CD4-positive, alpha-beta T cell (primary cell): ENCODE measurements at regions not wholly inside any gene's neighbourhood (a gene's known extent, or its start where the extent isn't known, plus 50 kb on each side); places are given as distances from the start of the nearest gene placed in this dataset.
"Not testable (repeated sequence)": the region's sequence is repeated elsewhere in the genome, so short reads cannot be mapped to it uniquely, and the experiment has no call there.

Source experiments
- ATAC-seq: fragments of 200-7000 bp; cut with Tn5 transposase; one replicate; pipeline ENCODE4 v1.10.0; 2022; ENCODE audit warnings: mild to moderate bottlenecking; ENCODE audit not compliant: poor library complexity
- CTCF ChIA-PET: fragments of 350-600 bp; sonication (Branson Sonifier 250); formaldehyde crosslinking; loops from one replicate; lab custom pipeline; 2021; ENCODE audit warnings: antibody characterized with exemption, inconsistent platforms; lab: Charles Lee
- POLR2A ChIA-PET: fragments of 350-600 bp; sonication (Branson Sonifier 250); formaldehyde crosslinking; loops from one replicate; lab custom pipeline; 2021; ENCODE audit warnings: antibody characterized with exemption, inconsistent platforms; lab: Charles Lee
- DNase-seq, 14 experiments: peaks; one replicate each; pipeline ENCODE4 v3.0.0-alpha.2; 2013 to 2020; ENCODE audit warnings: mixed read lengths in 2 of 14
- H3K27ac ChIP-seq, 2 donors: one replicate each; pipeline versions ENCODE4 v1.5.1 to v1.7.0; 2013; ENCODE audit warnings: low read length in 2 of 2, low read depth in 1 of 2, mild to moderate bottlenecking in 1 of 2
- H3K27me3 ChIP-seq, 2 experiments: 1 replicate in 1 of 2; 2 replicates in 1 of 2; pipeline versions ENCODE4 v1.6.1 to v1.7.0; 2013; ENCODE audit warnings: low read length in 2 of 2, control low read depth in 1 of 2, mild to moderate bottlenecking in 1 of 2, moderate library complexity in 1 of 2; ENCODE audit not compliant: insufficient read depth in 2 of 2, control insufficient read depth in 1 of 2
- H3K36me3 ChIP-seq: one replicate; pipeline ENCODE4 v1.6.1; 2013; ENCODE audit warnings: low read length, control low read depth; ENCODE audit not compliant: insufficient read depth
- H3K4me1 ChIP-seq: one replicate; pipeline ENCODE4 v1.6.1; 2013; ENCODE audit warnings: low read length, control low read depth; ENCODE audit not compliant: insufficient read depth
- H3K4me3 ChIP-seq: one replicate; pipeline ENCODE4 v1.5.1; 2013; ENCODE audit warnings: mild to moderate bottlenecking, low read length, moderate library complexity
- H3K9me3 ChIP-seq, 2 experiments: 1 replicate in 1 of 2; 2 replicates in 1 of 2; pipeline versions ENCODE4 v1.6.1 to v1.7.0; 2013; ENCODE audit warnings: low read length in 2 of 2, mild to moderate bottlenecking in 2 of 2, control low read depth in 1 of 2, moderate library complexity in 1 of 2; ENCODE audit not compliant: control insufficient read depth in 1 of 2, insufficient read depth in 1 of 2
- H3K27ac Mint-ChIP-seq: one replicate; pipeline ENCODE4 v1.8.0; 2020; ENCODE audit warnings: mixed read lengths
- H3K27me3 Mint-ChIP-seq: one replicate; pipeline ENCODE4 v1.8.0; 2021; ENCODE audit warnings: mixed read lengths
- H3K36me3 Mint-ChIP-seq: one replicate; pipeline ENCODE4 v1.8.0; 2021; ENCODE audit warnings: low read depth, mixed read lengths
- H3K4me1 Mint-ChIP-seq: one replicate; pipeline ENCODE4 v1.8.0; 2021; ENCODE audit warnings: low read depth, mixed read lengths
- H3K4me3 Mint-ChIP-seq: one replicate; pipeline ENCODE4 v1.8.0; 2020; ENCODE audit warnings: mild to moderate bottlenecking, mixed read lengths
- H3K9me3 Mint-ChIP-seq: one replicate; pipeline ENCODE4 v1.8.0; 2020; ENCODE audit warnings: mixed read lengths
- intact Hi-C, 2 experiments: fragments of 100-400 bp; cut with DNase I in 1 of 2; cut with micrococcal nuclease in 1 of 2; formaldehyde crosslinking; loops; one replicate each; pipeline versions ENCODE4 v1.15.1 to v1.9.0; 2023 to 2025; cut with DNase I, micrococcal nuclease
- TF ChIP-seq, protein P1 (sequence below): fragments of 200-600 bp; IDR thresholded peaks from one replicate; pipeline ENCODE4 v1.8.0; 2022; ENCODE audit warnings: antibody characterized with exemption, mild to moderate bottlenecking

DNA sequence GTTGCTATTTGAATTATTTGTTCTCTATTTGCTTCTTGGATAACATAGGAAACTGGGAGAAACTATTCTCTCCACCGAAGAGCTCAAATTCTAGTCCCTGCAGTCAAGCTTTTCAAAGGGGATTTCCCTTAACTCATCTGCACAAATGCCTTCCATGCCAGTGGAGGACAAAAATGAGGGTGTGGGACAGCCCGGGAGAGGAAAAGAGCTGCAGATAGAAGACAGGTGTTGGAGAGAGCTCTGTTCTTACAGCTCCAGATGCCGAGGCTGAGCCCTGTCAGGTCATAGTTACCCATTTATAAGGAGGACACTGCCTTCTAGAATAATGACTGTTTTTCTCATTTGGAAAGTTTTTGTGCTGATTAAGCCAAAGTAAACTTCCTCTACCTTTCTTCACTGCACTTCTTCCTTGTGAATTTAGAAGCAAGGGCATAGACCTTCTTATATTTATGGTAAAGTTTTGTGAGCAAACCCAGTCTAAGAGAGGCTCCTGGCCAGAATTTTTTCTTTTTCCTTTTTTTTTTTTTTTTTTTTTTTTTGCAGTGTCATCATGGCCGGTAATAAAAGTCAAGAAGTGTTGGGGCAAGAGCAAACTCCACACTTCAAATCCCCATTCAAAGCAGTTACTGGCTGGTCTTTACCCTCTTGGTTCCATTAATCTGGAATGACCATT is 177.2 kb downstream of the ABCC12 start:
- peaks cover 13% of the 10 kb centered on the region for H3K27me3 Mint-ChIP-seq
- ATAC-seq = no peak
- TF ChIP-seq, protein P1, sequence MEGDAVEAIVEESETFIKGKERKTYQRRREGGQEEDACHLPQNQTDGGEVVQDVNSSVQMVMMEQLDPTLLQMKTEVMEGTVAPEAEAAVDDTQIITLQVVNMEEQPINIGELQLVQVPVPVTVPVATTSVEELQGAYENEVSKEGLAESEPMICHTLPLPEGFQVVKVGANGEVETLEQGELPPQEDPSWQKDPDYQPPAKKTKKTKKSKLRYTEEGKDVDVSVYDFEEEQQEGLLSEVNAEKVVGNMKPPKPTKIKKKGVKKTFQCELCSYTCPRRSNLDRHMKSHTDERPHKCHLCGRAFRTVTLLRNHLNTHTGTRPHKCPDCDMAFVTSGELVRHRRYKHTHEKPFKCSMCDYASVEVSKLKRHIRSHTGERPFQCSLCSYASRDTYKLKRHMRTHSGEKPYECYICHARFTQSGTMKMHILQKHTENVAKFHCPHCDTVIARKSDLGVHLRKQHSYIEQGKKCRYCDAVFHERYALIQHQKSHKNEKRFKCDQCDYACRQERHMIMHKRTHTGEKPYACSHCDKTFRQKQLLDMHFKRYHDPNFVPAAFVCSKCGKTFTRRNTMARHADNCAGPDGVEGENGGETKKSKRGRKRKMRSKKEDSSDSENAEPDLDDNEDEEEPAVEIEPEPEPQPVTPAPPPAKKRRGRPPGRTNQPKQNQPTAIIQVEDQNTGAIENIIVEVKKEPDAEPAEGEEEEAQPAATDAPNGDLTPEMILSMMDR = no peak
- H3K9me3 ChIP-seq = no peaks in the 10 kb centered on the region
- intact Hi-C loops = no loop called here
- CTCF ChIA-PET = interaction anchor here (1.4 kb wide), 1 partner anchor 13 kb away, joined by 3 read pairs; no protein-coding TSS in a partner anchor
- H3K36me3 ChIP-seq = no peaks in the 10 kb centered on the region
- H3K27me3 ChIP-seq = no peaks in the 10 kb centered on the region
- H3K4me3 ChIP-seq = no peak overlapping the region
- no peak for DNase-seq
- H3K9me3 Mint-ChIP-seq = no peaks in the 10 kb centered on the region
- H3K36me3 Mint-ChIP-seq = no peaks in the 10 kb centered on the region
- POLR2A ChIA-PET = no interaction called here
- no peak overlapping the region for H3K27ac Mint-ChIP-seq
- H3K27ac ChIP-seq = no peak overlapping the region
- H3K4me3 Mint-ChIP-seq = no peak overlapping the region
- no peaks in the 10 kb centered on the region for H3K4me1 Mint-ChIP-seq
- H3K4me1 ChIP-seq = no peaks in the 10 kb centered on the region

DNA sequence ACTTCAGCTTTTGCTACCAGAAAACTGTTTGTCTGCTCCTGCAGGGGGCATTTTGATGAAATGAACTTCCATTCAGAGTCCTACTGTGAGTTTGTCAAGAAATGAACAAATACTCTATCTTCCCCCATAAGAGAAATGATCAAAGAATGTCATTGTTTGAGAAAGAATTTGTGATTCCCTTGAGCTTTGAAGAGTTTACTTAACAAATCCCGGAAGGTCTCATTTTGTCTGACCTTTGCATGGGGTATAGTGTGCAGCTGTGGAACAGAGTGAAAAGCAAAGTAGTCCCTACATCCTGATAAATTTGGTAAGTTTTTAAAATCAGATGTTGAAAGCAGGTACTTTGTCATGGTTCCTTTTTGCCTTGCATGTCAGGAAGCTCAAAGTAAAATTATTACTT is 178.0 kb downstream of the ABCC12 start:
- Histone ChIP-seq H3K9me3 (no peaks in the 10 kb centered on the region), H3K36me3 (no peaks in the 10 kb centered on the region), H3K27me3 (no peaks in the 10 kb centered on the region), H3K4me1 (no peaks in the 10 kb centered on the region), H3K4me3 (no peak overlapping the region), H3K27ac (no peak overlapping the region)
- Mint-ChIP-seq H3K4me1 (no peaks in the 10 kb centered on the region), H3K27me3 (peaks cover 5% of the 10 kb centered on the region), H3K4me3 (no peak overlapping the region), H3K27ac (no peak overlapping the region), H3K36me3 (no peaks in the 10 kb centered on the region), H3K9me3 (no peaks in the 10 kb centered on the region)
- POLR2A ChIA-PET = no interaction called here
- CTCF ChIA-PET = interaction anchor here (1.4 kb wide), 1 partner anchor 12 kb away, joined by 3 read pairs; no protein-coding TSS in a partner anchor
- no peak for DNase-seq
- TF ChIP-seq, protein P1 = no peak
- ATAC-seq = no peak
- intact Hi-C loops = no loop called here

DNA sequence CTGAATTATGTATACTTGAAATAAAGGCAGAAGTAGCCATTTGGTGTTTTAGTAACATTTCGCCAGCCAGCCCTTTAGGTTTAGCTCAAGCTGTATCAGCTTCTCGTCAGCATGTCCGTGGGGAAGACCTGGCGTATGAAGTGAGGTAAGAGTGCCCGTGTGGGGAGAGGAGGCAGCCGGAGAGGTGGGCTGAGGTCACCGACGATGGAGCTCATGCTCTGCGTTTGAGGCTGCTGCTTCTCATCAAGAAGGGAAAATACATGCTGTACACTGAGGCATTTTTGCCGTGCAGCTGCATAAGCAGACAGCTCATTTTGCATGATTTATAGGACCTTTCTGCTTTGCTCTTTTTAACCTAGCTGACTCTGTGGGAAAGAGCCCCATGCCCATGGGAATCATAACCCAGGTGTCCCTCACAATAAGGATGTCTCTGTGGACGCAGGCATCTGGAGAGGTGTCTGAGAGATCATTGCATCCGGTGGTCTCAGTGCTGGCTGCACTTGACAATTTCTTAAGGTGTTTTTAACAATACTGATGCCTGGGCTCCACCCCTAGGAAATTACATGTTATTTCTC is 179.1 kb downstream of the ABCC12 start:
- no peaks in the 10 kb centered on the region for H3K36me3 Mint-ChIP-seq
- TF ChIP-seq, protein P1 = no peak
- Histone ChIP-seq H3K4me3 (no peak overlapping the region), H3K27me3 (no peaks in the 10 kb centered on the region), H3K9me3 (no peaks in the 10 kb centered on the region), H3K4me1 (no peaks in the 10 kb centered on the region), H3K27ac (no peak overlapping the region), H3K36me3 (no peaks in the 10 kb centered on the region)
- POLR2A ChIA-PET = no interaction called here
- H3K9me3 Mint-ChIP-seq = no peaks in the 10 kb centered on the region
- no peaks in the 10 kb centered on the region for H3K4me1 Mint-ChIP-seq
- CTCF ChIA-PET = interaction anchor here (1.4 kb wide), 1 partner anchor 11 kb away, joined by 3 read pairs; no protein-coding TSS in a partner anchor
- peaks cover 4% of the 10 kb centered on the region for H3K27me3 Mint-ChIP-seq
- no peak overlapping the region for H3K27ac Mint-ChIP-seq
- intact Hi-C loops = no loop called here
- ATAC-seq (no peak), DNase-seq (no peak)
- H3K4me3 Mint-ChIP-seq = no peak overlapping the region

DNA sequence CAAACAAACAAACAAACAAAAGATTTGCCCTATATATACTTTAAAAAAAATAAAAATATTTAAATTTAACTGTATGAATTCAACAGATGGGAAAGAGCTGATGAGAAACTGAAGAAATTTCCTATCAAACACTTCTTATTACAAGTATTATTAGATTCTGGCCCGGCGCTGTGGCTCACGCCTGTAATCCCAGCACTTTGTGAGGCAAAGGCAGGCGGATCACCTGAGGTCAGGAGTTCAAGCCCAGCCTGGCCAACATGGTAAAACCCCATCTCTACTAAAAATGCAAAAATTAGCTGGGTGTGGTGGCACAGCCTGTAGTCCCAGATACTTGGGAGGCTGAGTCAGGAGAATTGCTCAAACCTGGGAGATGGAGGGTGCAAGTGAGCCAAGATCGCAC is 180.8 kb downstream of the ABCC12 start:
- H3K27ac Mint-ChIP-seq, H3K4me1 Mint-ChIP-seq, DNase-seq, POLR2A ChIA-PET, ATAC-seq, H3K27me3 Mint-ChIP-seq, H3K4me3 Mint-ChIP-seq, intact Hi-C loops, H3K36me3 ChIP-seq, H3K27me3 ChIP-seq, H3K9me3 ChIP-seq, CTCF ChIA-PET, H3K36me3 Mint-ChIP-seq, H3K4me1 ChIP-seq, H3K9me3 Mint-ChIP-seq, H3K4me3 ChIP-seq, H3K27ac ChIP-seq: not testable (repeated sequence)
